GM21360 (cell line): ENCODE measurements at regions not wholly inside any gene's neighbourhood (a gene's known extent, or its start where the extent isn't known, plus 50 kb on each side); places are given as distances from the start of the nearest gene placed in this dataset.

Source experiments
- ATAC-seq: cut with Tn5 transposase; IDR thresholded peaks from one replicate; pipeline ENCODE4 v1.9.1; 2021; ENCODE audit warnings: mild to moderate bottlenecking, moderate library complexity; ENCODE audit not compliant: unreplicated experiment

DNA sequence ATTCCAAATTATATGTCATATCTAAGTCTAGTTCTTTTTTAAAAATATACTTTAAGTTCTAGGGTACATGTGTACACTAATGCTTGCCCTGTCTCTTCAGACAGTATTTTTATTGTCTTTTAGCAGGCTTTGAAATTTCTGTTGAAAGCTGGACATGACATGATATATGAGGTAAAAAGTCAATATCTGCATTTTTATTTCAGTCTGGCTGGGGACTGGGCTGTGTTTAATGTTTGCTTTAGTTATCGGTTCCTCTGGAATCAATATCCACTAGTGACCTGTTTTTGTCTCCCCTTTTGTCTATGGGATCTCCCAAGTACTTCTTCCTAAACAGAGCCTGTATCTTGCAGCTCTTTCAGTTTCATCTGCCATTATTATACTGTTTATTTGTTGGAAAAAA is 786.2 kb upstream of the GJE1 start:
- ATAC-seq = no peak

DNA sequence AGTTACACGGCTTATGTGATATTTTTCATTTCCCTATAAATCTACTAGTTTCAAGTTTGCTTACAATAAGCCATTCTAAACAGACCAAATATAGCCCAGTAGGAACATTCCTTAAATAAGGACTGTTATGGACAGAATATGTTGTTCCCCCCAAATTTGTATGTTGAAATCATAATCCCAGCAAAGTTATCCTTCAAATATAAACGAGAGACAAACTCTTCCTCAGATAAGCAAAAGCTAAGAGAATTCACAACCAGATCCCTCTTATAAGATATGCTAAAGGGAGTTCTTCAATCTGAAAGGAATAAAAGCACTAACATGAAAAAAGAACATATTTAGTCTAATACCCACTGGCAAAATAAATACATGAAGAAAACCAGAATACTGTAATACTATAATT is 795.5 kb upstream of the GJE1 start:
- ATAC-seq = no peak

DNA sequence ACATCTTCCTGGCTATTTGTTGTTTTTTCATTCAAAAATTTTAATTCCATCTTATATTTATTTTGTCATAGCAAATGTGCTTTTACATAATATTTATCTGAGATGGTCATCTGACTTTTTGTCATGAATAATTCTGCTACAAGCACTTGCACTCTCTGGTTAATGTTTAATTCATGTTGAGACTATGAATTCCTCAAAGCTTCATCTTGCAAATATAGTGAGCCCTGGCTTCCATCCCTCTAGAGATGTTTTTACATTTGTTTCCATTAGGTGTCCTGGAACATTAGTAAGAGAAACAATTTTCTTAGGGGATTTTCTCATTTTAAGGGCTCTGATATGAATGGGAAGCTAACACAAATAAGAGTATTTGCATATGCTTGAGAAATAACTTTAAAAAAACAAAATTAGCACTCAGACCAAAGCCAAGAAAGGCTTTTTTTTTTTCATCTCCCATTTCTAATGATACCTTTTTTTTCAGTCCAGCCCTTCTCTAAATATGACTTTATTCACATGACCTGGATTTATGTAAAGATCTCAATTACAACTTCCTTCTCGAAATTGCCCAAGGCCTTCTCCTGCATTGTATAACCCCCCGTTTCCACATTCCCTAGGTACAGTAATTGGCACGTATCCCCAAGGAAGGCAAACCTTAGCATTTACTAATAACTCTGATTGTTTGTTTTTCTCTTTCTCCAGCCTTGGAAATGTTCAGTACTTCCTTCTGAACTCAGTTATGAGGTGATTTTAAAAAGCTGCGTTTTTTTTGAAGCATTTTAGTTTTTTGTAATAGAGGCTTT is 797.0 kb upstream of the GJE1 start:
- no peak for ATAC-seq

DNA sequence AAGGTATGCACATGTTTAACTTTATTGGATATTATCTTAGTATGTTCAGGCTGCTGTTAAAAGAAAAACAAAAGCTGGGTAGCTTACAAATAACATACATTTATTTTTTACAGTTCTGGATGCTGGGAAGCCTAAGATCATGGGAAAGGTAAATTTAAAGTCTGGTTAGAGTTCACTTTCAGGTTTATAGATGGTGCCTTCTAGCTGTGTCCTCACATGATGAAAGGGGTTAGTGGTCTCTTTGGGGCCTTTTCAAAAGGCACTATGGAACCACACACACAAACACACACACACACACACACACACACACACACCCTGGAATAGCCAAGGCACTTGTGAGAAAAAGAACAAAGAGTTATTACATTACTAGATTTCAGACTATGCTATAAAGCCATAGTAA is 805.8 kb upstream of the GJE1 start:
- ATAC-seq = no peak

DNA sequence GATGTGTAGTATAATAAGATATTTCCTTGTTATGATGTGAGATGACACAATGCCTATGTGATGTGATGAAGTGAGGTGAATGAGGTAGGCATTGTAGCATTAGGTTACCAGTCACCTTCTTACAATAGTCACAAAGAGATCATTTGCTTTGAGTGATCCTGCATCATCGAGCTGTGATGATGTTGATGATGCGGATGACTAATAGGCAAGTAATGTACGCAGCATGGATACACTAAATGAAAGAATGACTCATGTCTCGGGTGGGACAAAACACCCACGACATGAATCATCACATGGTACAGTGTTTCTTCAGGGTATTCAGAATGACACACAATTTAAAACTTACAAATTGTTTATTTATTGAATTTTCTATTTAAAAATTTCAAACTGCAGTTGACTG is 806.3 kb upstream of the GJE1 start:
- ATAC-seq = no peak

DNA sequence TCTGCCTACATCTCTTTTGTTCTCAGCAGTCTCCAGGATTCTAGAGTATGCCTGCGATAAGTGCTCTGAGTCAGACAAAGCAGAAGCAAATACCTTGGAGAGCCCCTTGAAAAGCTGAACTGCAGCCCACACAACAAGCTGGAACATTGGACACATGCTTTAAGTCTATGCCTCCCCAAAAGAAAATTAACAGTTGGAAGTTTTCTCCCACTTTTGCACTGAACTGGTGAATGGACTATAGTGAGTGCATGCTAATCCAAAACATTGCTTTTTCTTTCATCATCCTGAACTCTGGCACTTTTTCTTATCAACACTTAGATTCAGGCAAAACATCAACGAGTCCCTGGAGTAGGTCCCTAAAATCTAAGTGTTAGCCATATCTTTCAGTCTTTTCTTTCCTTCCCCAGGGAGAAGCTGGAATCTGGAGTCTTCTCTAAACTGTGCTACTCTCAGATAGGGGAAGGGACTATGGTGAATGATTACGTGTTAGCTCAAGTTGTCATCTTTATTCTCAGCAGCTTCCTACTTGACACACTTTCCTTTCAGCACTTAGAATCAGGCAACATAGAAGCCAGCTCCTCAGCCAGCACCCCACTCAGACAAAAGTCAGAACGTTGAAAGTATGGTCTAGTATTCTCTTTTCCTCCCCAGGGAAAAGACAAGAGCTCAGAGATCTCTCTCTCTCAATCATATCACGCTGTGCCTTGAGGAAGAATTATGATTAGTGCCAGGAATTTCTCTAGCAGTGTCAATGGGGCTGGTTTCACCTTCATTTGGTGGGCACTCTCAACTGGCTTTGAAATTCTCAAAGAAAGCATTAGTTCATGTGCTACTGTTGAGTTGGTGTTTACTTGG is 811.0 kb upstream of the GJE1 start:
- ATAC-seq = no peak

DNA sequence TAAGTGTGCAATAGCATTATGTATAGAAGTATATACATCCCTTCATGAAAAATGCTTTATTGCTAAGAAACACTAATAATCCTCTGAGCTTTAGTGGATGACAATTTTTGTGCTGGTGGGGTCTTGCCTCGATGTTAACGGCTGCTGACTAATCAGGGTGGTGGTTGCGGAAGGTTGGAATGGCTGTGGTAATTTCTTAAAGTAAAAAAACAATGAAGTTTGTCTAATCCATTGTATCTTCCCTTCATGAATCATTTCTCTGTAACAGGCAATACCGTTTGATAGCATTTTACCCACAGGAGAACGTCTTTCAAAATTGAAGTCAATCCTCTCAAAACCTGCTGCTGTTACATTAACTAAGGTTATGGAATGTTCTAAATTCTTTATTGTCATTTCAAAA is 816.5 kb upstream of the GJE1 start:
- ATAC-seq = no peak

DNA sequence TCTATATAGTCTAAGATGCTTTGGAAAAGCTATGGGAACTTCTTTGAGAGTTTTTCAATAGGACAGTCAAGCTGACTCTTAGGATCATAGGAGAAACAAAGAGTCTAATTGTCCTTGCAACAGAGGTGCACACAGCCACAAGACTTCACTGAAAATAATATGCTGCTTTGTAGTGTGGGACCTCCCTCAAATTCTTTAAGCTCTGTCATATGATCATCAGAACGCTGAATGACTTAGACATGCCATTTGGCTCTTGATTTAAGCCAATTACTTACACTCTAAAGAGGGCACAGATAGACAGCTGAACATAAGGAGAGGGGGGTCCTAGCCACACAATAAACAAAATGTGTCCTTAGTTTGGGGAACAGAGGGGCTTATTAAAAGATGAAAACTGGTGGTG is 818.7 kb upstream of the GJE1 start:
- no peak for ATAC-seq

DNA sequence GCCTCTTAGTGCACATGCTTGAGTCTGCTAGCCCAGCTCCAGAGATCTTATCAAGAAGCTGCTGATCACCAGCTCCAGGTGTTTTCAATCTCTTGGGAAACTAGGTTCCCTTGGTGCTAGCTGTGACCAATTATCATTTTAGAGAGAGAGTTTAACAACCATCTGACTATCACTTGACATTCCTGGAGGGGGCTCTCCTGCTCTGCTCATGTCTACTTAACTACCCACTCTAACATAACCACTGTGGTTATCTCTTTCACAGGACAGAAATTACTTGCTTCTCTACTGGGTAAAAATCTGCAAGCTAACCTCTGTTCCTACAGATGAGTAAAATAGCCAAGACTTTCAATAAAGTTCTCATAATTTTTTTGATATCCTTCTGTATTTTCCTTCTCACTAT is 823.4 kb upstream of the GJE1 start:
- ATAC-seq = no peak

DNA sequence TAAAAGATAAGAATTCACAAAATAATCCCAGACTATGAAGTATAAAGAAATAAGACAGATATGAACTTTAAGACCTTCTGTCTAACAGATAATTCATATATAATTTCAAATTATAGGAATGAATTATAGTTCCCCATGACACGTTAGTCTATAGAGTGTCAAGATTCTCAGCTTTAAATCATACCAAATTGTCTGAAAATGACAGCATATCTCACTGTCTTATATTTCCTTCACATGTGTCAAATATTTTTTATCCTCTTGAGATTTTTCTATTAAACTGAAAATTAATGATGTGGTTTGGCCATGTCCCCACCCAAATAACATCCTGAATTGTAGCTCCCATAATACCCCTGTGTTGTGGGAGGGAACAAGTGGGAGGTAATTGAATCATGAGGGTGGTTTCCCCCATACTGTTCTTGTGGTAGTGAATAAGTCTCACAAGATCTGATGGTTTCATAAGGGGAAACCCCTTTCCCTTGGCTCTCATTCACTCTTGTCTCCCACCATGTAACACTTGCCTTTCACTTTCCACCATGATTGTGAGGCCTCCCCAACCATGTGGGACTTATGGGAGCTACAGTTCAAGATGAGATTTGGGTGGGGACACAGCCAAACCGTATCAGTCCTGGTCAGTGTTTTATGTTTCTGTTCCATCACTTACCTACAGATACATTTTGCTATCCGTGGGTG is 825.3 kb upstream of the GJE1 start:
- no peak for ATAC-seq

DNA sequence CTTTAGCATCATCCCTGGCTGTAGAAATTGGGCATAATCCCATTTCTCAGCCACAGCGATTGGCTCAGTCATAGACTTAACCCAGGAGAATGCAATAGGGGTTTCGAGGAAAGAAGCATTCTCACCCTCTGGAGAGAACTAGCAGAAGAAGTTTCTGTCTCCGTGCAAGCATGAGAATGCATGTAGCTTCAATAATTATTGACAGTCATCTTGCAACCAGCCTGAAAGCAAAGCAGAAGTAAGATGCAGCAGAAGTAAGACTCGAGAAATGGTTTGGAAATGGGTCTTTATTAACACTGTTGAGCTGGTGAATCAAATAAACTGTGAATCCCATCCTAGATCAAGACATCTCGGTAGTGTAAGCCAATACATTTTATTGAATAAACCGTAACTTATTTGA is 828.8 kb upstream of the GJE1 start:
- ATAC-seq = no peak

DNA sequence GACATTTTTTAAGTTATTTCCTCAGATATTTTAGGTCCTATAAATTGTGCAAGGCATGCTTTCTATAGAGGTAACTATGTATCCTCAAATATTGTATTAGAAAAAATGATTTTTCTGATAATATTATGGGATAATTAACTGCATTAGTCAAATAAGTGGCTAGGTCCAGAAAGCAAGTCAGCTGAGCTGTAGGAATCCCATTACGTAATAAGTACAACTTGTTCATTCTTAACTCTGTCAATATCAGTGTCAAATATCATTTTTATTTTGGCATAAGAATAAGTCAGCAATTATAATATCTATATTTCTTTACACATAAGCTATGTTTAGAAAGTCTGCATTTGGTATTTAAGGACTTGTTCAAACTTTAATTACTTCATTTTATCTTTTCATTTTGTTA is 830.9 kb upstream of the GJE1 start:
- ATAC-seq = no peak

DNA sequence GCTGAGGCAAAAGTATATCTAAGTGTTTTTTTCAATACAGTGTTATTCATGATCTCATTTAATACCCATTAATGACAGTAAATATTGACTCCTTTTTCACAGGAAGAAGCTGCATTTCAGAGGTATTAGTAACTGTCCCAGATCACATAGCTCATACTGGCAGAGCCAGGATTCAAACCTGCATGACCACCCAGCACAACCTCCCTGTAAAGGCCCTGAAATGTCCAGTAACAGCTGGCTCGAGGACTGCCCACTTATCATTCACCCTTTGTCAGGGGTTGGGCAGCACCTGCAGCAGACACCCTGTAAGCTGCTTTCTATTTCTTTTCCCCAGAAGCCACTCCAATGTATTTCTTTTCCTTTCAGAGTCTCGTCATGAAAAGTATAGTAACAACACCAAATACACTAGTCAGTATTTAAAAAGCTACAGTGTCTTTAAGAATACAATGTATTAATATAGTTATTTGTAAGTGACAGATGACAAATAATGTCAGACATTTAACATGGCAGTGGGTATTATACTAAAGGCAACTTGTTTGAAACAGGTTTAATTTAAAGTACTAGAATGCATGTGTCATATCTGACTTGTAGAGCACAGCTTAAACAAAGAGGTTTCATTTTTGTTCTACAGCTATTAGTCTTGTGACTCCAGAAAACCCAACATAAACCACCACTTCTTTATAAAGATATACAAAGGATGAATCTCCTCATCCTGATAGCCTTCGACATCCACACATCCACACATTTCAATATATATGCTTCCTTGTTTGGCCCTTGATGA is 841.6 kb upstream of the GJE1 start:
- no peak for ATAC-seq

DNA sequence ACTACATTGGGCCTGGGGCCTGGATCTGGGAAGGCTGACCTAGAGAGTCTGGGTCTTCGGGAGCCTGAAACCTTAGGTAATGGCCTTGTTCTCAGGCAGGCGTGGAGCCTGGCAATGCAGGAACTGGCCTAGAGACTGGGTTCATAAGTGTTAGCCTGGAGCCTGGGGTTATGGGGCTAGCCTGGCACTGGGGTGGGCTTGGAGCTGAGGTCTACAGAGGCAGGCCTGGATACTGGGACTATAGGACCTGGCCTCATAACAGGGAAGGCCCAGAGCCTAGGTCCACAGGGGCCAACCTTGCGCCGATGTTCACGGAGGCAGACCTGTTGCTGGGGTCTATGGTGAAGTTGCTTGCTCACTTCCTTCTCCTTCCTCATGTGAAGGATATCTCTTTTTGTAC is 843.8 kb upstream of the GJE1 start:
- no peak for ATAC-seq

DNA sequence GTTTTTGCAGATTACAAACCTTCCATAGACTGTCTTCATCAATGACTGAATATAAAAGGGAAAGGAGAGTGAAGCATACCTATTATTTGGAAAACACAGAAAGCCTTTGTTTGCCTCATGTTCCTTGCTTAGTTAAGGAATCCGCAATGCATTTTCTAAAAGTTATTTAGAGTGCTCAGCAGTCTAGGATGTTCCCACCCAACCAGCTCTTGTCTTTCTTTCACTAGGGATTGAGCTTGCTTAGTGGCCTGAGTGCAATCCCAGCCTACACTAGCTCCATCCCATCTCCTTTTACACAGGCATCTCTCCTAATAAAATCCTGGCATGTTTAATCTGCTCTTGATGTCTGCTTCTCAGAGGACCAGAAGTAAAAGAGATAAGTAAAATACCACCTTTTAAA is 850.5 kb upstream of the GJE1 start:
- no peak for ATAC-seq

DNA sequence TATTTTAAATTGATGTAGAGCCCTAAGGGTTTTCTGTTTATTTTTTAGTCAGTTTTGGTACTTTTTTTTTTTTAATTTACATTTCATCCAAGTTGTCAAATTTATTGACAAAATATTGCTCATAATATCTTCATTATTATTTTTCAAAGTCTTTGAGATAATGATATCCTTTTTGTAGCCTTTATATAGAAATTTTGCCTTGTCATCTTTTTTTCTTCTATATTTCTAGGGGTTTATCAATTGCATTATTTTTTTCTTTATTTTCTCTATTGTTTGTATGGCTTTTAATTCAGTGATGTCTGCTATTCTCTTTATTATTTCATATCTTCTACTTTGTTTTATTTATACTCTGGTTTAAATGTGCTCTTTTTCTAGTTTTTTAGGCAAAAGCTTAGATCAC is 863.0 kb upstream of the GJE1 start:
- ATAC-seq = no peak

DNA sequence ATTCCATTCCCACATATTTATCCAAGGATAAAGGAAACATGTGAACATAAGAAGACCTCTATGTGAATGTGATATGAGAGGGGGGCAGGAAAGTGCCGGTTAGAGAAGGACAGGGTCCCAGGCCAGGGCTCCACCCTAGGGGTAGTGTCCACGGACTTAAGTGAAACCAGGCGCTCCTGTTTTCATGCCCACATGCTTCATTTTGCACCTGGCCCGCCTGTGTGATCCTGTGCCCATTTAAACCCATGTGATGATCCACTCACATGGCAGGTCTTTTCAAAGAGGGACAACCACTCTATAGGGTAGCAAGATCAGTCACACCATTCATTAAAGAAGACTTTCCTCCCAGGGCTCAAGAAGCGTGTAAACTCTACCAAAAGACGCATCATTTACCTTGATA is 865.3 kb upstream of the GJE1 start:
- no peak for ATAC-seq

DNA sequence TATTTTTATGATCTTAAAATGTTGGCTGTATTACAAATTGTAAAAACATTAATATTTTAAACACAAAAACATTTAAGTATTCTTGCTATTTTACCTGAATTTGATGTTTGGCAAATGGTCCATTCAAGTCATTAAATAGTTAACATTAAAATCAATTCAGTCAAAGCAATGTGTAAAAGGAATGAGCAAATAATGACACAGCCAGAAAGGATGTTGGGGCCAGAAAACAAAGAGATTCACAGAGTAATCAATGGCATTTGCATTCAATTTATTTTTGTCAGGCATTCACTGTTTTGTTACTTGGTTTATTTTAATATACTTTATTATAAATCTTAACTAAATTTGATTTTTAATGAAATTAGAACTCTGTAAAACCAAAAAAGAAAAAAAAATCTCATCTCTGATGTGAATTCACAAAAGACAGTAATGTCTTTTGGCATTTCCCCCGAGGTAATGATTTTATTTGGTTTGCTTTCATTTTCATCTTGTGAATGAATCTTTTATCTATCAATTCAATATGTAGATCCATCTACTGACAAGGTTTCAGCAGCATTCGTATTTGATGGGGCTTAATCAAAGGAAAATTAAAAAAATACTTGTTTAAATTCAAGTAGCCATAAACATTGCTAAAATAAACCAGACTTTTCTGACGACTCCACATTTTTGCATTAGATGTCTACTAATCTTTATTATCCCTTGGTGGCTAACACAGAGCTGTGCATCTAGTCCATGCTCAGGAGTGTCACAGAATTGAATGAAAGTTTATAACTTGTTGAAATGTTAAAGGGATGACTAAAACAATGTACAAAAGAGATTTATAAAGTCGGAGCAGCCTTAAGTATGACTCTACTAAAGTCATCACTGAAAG is 866.7 kb upstream of the GJE1 start:
- ATAC-seq = no peak

DNA sequence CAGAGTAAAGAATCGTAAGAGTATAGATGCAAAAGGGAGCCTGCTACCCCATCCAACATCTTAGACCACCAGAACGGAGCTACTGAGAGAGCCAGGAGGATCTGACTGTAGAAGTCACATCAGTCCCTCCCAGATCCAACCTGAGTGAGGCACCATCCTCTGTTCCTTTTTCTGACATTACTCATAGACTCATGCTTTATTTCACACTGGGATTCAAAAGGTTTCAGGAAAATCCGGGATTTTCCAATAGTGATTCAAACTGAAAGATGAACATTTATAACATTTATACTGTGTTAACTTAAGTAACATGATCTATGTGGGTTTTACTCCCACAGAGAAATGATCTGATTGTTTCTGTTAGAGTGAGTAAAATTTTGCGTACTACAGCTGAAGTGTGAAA is 868.6 kb upstream of the GJE1 start:
- no peak for ATAC-seq

DNA sequence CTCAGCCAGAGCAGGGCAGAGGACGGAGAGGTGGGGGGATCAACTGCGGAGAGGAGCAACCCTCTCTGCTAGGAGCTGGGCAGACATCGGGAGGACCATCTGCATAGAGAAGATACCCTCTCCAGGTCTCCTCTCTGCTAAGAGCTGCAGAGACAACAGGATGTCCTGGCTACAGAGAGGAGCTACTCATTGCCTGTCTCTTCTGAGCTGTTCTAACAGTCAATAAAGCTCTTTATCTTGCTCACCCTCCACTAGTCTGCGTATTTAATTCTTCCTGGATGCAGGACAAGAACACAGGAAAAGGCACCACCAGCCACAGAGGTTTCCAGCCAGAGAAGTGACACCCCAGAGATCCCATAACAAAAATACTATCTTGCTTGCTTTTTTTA is 871.1 kb upstream of the GJE1 start:
- ATAC-seq = no peak
